ENCODE measurements at regions not wholly inside any gene's neighbourhood (a gene's known extent, or its start where the extent isn't known, plus 50 kb on each side); places are given as distances from the start of the nearest gene placed in this dataset.
"Not testable (repeated sequence)": the region's sequence is repeated elsewhere in the genome, so short reads cannot be mapped to it uniquely, and the experiment has no call there.

DNA sequence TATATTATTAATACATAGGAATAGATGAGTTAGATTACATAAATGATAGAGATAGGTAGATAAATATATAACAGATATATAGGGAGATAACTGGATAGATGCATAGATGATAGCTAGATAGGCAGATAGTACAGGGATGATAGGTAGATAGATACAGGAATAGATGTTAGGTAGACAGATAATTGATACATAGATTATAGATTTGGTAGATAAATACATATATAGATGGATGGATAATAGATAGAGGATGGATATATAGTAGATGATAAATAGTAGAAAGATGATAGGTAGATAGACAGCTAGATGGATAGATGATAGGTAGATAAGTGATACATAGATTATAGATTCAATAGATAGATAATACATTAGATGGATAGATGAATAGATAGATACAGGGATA is 283.6 kb downstream of the SHOX start:
- H3K27ac ChIP-seq, result no peak overlapping the region
- no peak for TF ChIP-seq POLR2A (IDR thresholded peaks at IDR 0.05)
- TF ChIP-seq, protein P1, sequence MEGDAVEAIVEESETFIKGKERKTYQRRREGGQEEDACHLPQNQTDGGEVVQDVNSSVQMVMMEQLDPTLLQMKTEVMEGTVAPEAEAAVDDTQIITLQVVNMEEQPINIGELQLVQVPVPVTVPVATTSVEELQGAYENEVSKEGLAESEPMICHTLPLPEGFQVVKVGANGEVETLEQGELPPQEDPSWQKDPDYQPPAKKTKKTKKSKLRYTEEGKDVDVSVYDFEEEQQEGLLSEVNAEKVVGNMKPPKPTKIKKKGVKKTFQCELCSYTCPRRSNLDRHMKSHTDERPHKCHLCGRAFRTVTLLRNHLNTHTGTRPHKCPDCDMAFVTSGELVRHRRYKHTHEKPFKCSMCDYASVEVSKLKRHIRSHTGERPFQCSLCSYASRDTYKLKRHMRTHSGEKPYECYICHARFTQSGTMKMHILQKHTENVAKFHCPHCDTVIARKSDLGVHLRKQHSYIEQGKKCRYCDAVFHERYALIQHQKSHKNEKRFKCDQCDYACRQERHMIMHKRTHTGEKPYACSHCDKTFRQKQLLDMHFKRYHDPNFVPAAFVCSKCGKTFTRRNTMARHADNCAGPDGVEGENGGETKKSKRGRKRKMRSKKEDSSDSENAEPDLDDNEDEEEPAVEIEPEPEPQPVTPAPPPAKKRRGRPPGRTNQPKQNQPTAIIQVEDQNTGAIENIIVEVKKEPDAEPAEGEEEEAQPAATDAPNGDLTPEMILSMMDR (IDR thresholded peaks at IDR 0.05), result no peak
- intact Hi-C loops (cut with DNase I), result no loop called here
- no peaks in the 10 kb centered on the region for H3K27me3 ChIP-seq
- DNase-seq, result no peak
- no peaks in the 10 kb centered on the region for H3K36me3 ChIP-seq (replicated peaks in 1 of 2)
- no peak overlapping the region for H3K4me3 ChIP-seq
- H3K9me3 ChIP-seq (replicated peaks in 1 of 3), result no peaks in the 10 kb centered on the region
- no peaks in the 10 kb centered on the region for H3K4me1 ChIP-seq (replicated peaks in 1 of 2)

DNA sequence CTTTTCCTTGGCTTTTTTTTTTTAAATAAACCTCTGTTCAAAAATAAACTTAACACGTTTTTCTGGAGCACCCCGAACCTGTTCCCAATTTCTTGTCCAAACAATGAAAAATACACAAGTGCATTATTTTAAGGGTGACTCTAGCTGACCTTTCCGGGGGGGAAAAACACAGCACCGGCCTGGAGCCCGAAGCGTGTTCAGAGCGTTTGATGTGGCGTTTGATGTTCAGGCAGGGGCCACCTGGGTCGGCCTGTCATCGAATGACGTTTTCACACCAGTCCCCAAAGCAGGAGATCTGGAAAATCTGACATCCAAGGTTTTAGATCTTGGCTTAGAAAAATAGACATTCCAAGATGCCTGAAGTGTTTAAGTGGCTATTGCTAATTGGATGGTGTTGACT is 282.1 kb downstream of the SHOX start:
- Histone ChIP-seq H3K27me3 (no peaks in the 10 kb centered on the region), H3K36me3 (replicated peaks in 1 of 2) (no peaks in the 10 kb centered on the region), H3K27ac (no peak overlapping the region), H3K4me1 (replicated peaks in 1 of 2) (no peaks in the 10 kb centered on the region), H3K4me3 (no peak overlapping the region), H3K9me3 (replicated peaks in 1 of 3) (no peaks in the 10 kb centered on the region)
- TF ChIP-seq POLR2A (IDR thresholded peaks at IDR 0.05), result no peak
- TF ChIP-seq, protein P1 (IDR thresholded peaks at IDR 0.05), result no peak
- whole genome bisulfite sequencing, 4 donors, result 53 to 62% (median 59%) methylated on average over 11 of the region's 11 CpGs
- intact Hi-C loops (cut with DNase I), result no loop called here
- peak in 1 of 7 donors; percentile 36 for DNase-seq

DNA sequence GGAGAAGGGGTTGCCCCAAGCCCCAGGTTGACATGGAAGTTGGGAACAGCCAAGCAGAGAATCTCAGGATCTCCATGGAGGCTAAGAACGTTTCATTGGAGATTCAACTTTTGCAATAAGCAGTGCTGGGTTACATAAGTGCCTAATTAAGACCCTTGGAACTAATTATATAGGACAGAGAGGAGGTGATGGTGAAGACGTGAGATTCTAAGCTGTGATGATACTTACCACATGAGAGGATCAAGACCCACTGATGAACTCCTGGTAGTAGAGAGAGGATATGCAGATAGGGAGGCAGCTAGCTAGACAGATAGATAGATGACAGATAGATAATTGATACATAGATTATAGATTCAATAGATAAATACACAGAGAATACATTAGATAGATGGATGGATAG is 278.5 kb downstream of the SHOX start:
- H3K36me3 ChIP-seq (replicated peaks in 1 of 2); DNase-seq; H3K4me3 ChIP-seq; H3K27me3 ChIP-seq; H3K27ac ChIP-seq; H3K9me3 ChIP-seq (replicated peaks in 1 of 3); intact Hi-C loops (cut with DNase I); H3K4me1 ChIP-seq (replicated peaks in 1 of 2): not testable (repeated sequence)
- WGBS, 4 donors, result 38 to 67% (median 57%) methylated on average over 2 of the region's 2 CpGs

DNA sequence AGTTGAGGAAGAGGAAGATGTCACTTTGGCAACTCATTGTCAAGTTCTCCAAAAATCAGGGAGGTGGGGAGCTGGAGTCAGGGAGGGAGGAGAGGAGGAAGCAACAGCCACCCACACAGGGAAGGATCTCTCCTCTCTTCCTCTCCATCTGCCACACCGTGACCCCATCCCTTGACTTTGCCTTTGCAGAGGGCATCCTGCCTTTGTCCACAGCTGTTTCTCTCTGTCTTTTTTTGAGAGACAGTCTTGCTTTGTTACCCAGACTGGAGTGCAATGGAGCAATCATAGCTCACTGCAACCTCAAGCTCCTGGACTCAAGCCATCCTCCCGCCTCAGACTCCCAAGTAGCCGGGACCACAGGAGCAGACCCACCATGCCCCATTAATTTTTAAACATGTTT is 276.0 kb downstream of the SHOX start:
- Histone ChIP-seq H3K36me3 (replicated peaks in 1 of 2) (no peaks in the 10 kb centered on the region), H3K4me3 (no peak overlapping the region), H3K4me1 (replicated peaks in 1 of 2) (no peaks in the 10 kb centered on the region), H3K9me3 (replicated peaks in 1 of 3) (no peaks in the 10 kb centered on the region), H3K27me3 (no peaks in the 10 kb centered on the region), H3K27ac (no peak overlapping the region)
- no peak for TF ChIP-seq POLR2A (IDR thresholded peaks at IDR 0.05)
- TF ChIP-seq, protein P1 (IDR thresholded peaks at IDR 0.05), result no peak
- WGBS, 4 donors, result 57 to 86% (median 71%) methylated on average over 3 of the region's 3 CpGs
- no peak for DNase-seq
- intact Hi-C loops (cut with DNase I), result no loop called here

DNA sequence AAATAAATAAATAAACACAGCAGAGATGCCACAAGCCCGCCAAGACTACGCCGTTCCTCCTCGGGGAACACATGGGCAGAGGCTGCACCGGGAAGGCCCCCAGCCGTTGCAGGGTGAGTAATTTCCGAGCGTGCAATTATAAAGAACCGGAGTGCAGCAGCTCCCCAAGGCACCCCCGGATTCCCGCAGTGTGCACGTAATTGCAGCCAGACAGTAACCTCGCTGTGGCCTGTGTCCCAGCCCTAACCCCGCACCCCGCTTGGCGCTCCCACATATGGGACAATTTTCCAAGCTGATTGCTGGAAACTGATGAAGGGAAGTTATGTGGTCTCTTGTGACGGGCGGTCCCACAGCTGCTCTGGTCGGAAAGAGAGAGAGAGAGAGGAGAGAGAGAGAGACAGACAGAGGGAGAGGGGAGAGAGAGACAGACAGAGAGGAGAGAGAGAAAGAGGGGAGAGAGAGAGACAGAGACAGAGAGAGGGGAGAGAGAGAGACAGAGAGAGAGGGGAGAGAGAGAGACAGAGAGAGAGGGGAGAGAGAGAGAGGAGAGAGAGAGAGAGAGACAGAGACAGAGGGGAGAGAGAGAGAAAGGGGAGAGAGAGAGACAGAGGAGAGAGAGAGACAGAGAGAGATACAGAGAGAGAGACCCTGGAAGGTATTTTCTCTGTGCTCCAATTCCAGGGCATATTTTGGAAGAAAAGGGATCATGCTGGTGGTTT is 275.4 kb downstream of the SHOX start:
- no peak for DNase-seq
- Histone ChIP-seq H3K4me1 (replicated peaks in 1 of 2) (no peaks in the 10 kb centered on the region), H3K9me3 (replicated peaks in 1 of 3) (no peaks in the 10 kb centered on the region), H3K36me3 (replicated peaks in 1 of 2) (no peaks in the 10 kb centered on the region), H3K27me3 (no peaks in the 10 kb centered on the region), H3K27ac (no peak overlapping the region), H3K4me3 (no peak overlapping the region)
- WGBS, 4 donors, result 64 to 78% (median 69%) methylated on average over 19 of the region's 19 CpGs
- TF ChIP-seq POLR2A (IDR thresholded peaks at IDR 0.05), result no peak
- TF ChIP-seq, protein P1 (IDR thresholded peaks at IDR 0.05), result no peak
- intact Hi-C loops (cut with DNase I), result no loop called here

All from adrenal gland (tissue), 9 donors.